CD14-positive monocyte (primary cell): ENCODE measurements at regions not wholly inside any gene's neighbourhood (a gene's known extent, or its start where the extent isn't known, plus 50 kb on each side); places are given as distances from the start of the nearest gene placed in this dataset.

Experiments
- DNase-seq, 3 donors: peaks; one replicate each; pipeline ENCODE4 v3.0.0-alpha.2; 2011 to 2022
- H2AFZ ChIP-seq: 2 replicates; pipeline ENCODE4 v1.6.0; 2012; ENCODE audit warnings: mild to moderate bottlenecking, low read depth, low read length, inconsistent platforms; ENCODE audit not compliant: insufficient read depth, poor library complexity, severe bottlenecking
- H3K27ac ChIP-seq, 2 donors: 1 replicate in 1 of 2; 2 replicates in 1 of 2; pipeline ENCODE4 v1.5.1; 2012 to 2013; ENCODE audit warnings: low read length in 2 of 2, control low read depth in 1 of 2, inconsistent platforms in 1 of 2, low read depth in 1 of 2, mild to moderate bottlenecking in 1 of 2
- H3K27me3 ChIP-seq, 2 donors: one replicate each; pipeline versions ENCODE4 v1.6.0 to v1.6.1; 2011 to 2013; ENCODE audit warnings: low read length in 2 of 2; ENCODE audit not compliant: control insufficient read depth in 2 of 2, insufficient read depth in 2 of 2
- H3K36me3 ChIP-seq, 2 donors: replicated peaks in 1 of 2; 1 replicate in 1 of 2; 2 replicates in 1 of 2; pipeline versions ENCODE4 v1.5.1 to v1.6.1; 2012 to 2013; ENCODE audit warnings: low read length in 2 of 2, control low read depth in 1 of 2, inconsistent platforms in 1 of 2, mild to moderate bottlenecking in 1 of 2; ENCODE audit not compliant: insufficient read depth in 2 of 2, control insufficient read depth in 1 of 2
- H3K4me1 ChIP-seq, 2 donors: 1 replicate in 1 of 2; 2 replicates in 1 of 2; pipeline versions ENCODE4 v1.5.1 to v1.6.1; 2012 to 2013; ENCODE audit warnings: low read length in 2 of 2, control low read depth in 1 of 2, inconsistent platforms in 1 of 2, mild to moderate bottlenecking in 1 of 2, moderate library complexity in 1 of 2; ENCODE audit not compliant: insufficient read depth in 2 of 2, control insufficient read depth in 1 of 2
- H3K4me2 ChIP-seq: replicated peaks from 2 replicates; pipeline ENCODE3; 2012; ENCODE audit warnings: low read length, moderate library complexity, mild to moderate bottlenecking; ENCODE audit not compliant: poor library complexity, severe bottlenecking; ENCODE audit errors: extremely low read depth
- H3K4me3 ChIP-seq, 3 experiments: fragments of 200-600 bp in 1 of 3; sonication (generic) in 1 of 3; replicated peaks in 1 of 3; 1 replicate in 2 of 3; 2 replicates in 1 of 3; pipeline ENCODE4 v1.5.1; 2011 to 2013; ENCODE audit warnings: low read length in 3 of 3, mild to moderate bottlenecking in 3 of 3, control low read depth in 2 of 3, low read depth in 2 of 3, inconsistent platforms in 1 of 3, moderate library complexity in 1 of 3
- H3K79me2 ChIP-seq: 2 replicates; pipeline ENCODE4 v1.6.0; 2012; ENCODE audit warnings: mild to moderate bottlenecking, control low read depth, inconsistent platforms, low read length, moderate library complexity; ENCODE audit not compliant: insufficient read depth
- H3K9ac ChIP-seq: 2 replicates; pipeline ENCODE4 v1.6.0; 2017; ENCODE audit warnings: low read length, mild to moderate bottlenecking; ENCODE audit not compliant: insufficient read depth, poor library complexity, severe bottlenecking
- H3K9me3 ChIP-seq, 2 donors: replicated peaks in 1 of 2; 1 replicate in 1 of 2; 2 replicates in 1 of 2; pipeline versions ENCODE4 v1.5.1 to v1.6.1; 2012 to 2013; ENCODE audit warnings: low read length in 2 of 2, control low read depth in 1 of 2; ENCODE audit not compliant: control insufficient read depth in 1 of 2, insufficient read depth in 1 of 2
- H4K20me1 ChIP-seq: 2 replicates; pipeline ENCODE4 v1.6.0; 2012; ENCODE audit warnings: mild to moderate bottlenecking, low read length, control low read depth, moderate library complexity; ENCODE audit not compliant: insufficient read depth
- H3K27ac Mint-ChIP-seq, 7 donors: one replicate each; pipeline ENCODE4 v1.8.0; 2020; ENCODE audit warnings: mild to moderate bottlenecking in 7 of 7, mixed read lengths in 7 of 7, moderate library complexity in 6 of 7, inconsistent platforms in 2 of 7
- H3K27me3 Mint-ChIP-seq, 3 donors: one replicate each; pipeline ENCODE4 v1.8.0; 2021 to 2022; ENCODE audit warnings: low read depth in 3 of 3, mild to moderate bottlenecking in 3 of 3, mixed read lengths in 3 of 3, moderate library complexity in 3 of 3, inconsistent platforms in 1 of 3
- H3K36me3 Mint-ChIP-seq, 2 donors: one replicate each; pipeline ENCODE4 v1.8.0; 2020; ENCODE audit warnings: mixed read lengths in 2 of 2, inconsistent platforms in 1 of 2, mild to moderate bottlenecking in 1 of 2
- H3K4me1 Mint-ChIP-seq: one replicate; pipeline ENCODE4 v1.8.0; 2020; ENCODE audit warnings: mild to moderate bottlenecking, mixed read lengths
- H3K4me3 Mint-ChIP-seq, 2 donors: one replicate each; pipeline ENCODE4 v1.8.0; 2020; ENCODE audit warnings: mild to moderate bottlenecking in 2 of 2, mixed read lengths in 2 of 2, moderate library complexity in 1 of 2
- H3K9me3 Mint-ChIP-seq, 7 donors: one replicate each; pipeline ENCODE4 v1.8.0; 2020 to 2022; ENCODE audit warnings: mixed read lengths in 7 of 7, mild to moderate bottlenecking in 6 of 7, moderate library complexity in 6 of 7, inconsistent platforms in 2 of 7
- CTCF ChIP-seq: fragments of 200-600 bp; IDR thresholded peaks from one replicate; pipeline ENCODE4 v1.8.0; 2022; ENCODE audit warnings: antibody characterized with exemption, mild to moderate bottlenecking
- WGBS: methylation state at CpG from one replicate; pipeline ENCODE4 v1.1.5; 2013; ENCODE audit warnings: missing lambda C conversion rate; ENCODE audit not compliant: insufficient coverage; 5-methylcytosine and 5-hydroxymethylcytosine counted together
- intact Hi-C, 2 donors: fragments of 100-400 bp; cut with micrococcal nuclease; formaldehyde crosslinking; loops; one replicate each; pipeline versions ENCODE4 v1.15.0 to v1.15.1; 2023

- no peaks in the 10 kb centered on the region for H3K27me3 ChIP-seq
- H4K20me1 ChIP-seq, result no peaks in the 10 kb centered on the region
- H3K4me3 ChIP-seq, result no peak overlapping the region
- TF ChIP-seq CTCF, result no peak
- H3K9ac ChIP-seq, result no peak overlapping the region
- 100% methylated on average over 2 of the region's 6 CpGs for WGBS
- Mint-ChIP-seq H3K36me3 (no peaks in the 10 kb centered on the region), H3K27ac (no peak overlapping the region), H3K4me3 (no peak overlapping the region), H3K9me3 (peaks cover 0 to 10% (median 4%) of the 10 kb centered on the region in 7 donors), H3K27me3 (peaks cover 2 to 3% (median 3%) of the 10 kb centered on the region in 3 donors), H3K4me1 (no peaks in the 10 kb centered on the region)
- H3K4me2 ChIP-seq, result no peak overlapping the region
- H2AFZ ChIP-seq, result no peak overlapping the region
- H3K36me3 ChIP-seq, result no peaks in the 10 kb centered on the region
- no peaks in the 10 kb centered on the region for H3K4me1 ChIP-seq
- H3K27ac ChIP-seq, result no peak overlapping the region
- intact Hi-C loops, result no loop called here
- no peaks in the 10 kb centered on the region for H3K9me3 ChIP-seq
- no peak for DNase-seq
- no peaks in the 10 kb centered on the region for H3K79me2 ChIP-seq
Measured at GRCh38 chr5:74355041-74355824, 285.3 kb downstream of the ENC1 start.

- no peak overlapping the region for H3K9ac ChIP-seq
- intact Hi-C loops, result no loop called here
- no peaks in the 10 kb centered on the region for H3K9me3 ChIP-seq
- H3K4me2 ChIP-seq, result no peak overlapping the region
- Mint-ChIP-seq H3K4me3 (no peak overlapping the region), H3K27ac (no peak overlapping the region), H3K9me3 (peaks cover 3 to 13% (median 5%) of the 10 kb centered on the region in 7 donors), H3K36me3 (no peaks in the 10 kb centered on the region), H3K4me1 (no peaks in the 10 kb centered on the region), H3K27me3 (peaks cover 2 to 12% (median 3%) of the 10 kb centered on the region in 3 donors)
- no peaks in the 10 kb centered on the region for H4K20me1 ChIP-seq
- no peak overlapping the region for H3K27ac ChIP-seq
- no peaks in the 10 kb centered on the region for H3K27me3 ChIP-seq
- WGBS, result no CpG with 5 or more reads among the region's 4 CpGs
- no peaks in the 10 kb centered on the region for H3K4me1 ChIP-seq
- no peaks in the 10 kb centered on the region for H3K79me2 ChIP-seq
- DNase-seq, result no peak
- H2AFZ ChIP-seq, result no peak overlapping the region
- H3K4me3 ChIP-seq, result no peak overlapping the region
- H3K36me3 ChIP-seq, result no peaks in the 10 kb centered on the region
- TF ChIP-seq CTCF, result no peak
Measured at GRCh38 chr5:74352256-74352655, 288.3 kb downstream of the ENC1 start.
